Cerebellar nuclear complex (tissue), 1 donor: ENCODE measurements at regions not wholly inside any gene's neighbourhood (a gene's known extent, or its start where the extent isn't known, plus 50 kb on each side); places are given as distances from the start of the nearest gene placed in this dataset.
"Not testable (repeated sequence)": the region's sequence is repeated elsewhere in the genome, so short reads cannot be mapped to it uniquely, and the experiment has no call there.

Experiments used
- DNase-seq, 2 experiments: peaks; one replicate each; lab custom pipeline; 2025; lab: John Stamatoyannopoulos, UW

DNA sequence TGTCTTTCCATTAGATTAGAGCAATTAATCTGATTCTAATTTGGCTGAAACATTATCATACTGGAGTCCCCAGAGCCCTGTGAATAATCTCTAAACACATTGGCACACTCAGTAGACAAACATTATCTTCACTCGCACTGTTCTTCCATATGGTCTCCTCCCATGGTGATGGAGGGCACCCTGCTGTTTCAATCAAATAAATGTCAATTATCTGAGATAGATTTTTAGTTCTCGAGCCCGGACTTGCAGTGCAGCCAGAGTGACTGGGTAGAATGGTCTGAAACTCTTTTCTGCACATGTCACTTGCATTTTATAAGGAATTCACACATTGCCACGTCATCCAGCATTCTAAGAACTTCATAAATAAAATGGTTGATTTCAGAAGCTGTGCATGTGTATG, 90.6 kb upstream of the MAP3K7 start:
- DNase-seq, result no peak

DNA sequence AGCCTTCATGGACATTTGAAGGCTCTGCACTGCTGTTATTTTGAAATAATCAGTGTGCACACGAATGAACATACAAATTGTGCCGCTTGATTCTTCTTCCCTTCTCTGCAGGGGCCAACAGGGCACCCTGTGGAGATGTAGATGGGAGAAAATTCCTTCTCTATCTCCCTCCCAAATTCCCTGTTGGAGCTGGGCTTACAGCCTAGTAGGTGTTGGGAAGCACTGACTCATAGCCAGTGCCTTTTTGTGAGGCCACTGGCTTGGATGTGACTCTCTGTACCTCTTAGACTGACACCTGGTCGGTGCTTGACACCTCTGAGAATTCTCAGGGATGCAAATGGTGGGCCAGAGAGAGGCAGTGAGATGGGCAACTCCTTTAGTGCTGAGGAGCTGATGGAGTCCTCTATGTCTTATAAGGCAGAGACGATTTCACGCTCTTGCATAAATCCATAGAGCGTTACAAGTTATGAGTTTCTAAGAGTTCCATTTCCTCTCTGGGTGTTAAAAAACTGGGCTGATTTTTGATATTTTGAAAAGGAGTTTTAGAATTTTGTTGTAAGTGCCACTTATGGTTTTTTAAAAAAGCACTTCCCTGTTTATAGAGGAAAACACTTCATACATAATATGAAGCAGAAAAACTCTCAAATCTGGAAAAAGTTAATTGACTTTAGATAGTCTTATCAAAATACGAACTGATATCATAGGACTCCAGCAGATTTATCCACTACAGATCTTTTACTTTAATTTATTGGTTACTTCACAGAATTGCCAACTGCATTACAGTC, 89.8 kb upstream of the MAP3K7 start:
- no peak for DNase-seq

DNA sequence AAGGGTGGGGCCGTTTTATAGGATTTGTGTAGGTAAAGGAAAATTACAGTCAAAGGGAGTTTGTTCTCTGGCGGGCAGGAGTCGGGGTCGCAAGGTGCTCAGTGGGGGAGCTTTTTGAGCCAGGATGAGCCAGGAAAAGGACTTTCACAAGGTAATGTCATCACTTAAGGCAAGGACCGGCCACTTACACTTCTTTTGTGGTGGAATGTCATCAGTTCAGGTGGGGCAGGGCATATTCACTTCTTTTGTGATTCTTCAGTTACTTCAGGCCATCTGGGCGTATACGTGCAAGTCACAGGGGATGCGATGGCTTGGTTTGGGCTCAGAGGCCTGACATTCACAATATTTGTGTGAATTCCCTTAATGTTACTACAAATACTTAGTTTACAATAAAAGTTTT, 88.2 kb upstream of the MAP3K7 start:
- not testable (repeated sequence) for DNase-seq

DNA sequence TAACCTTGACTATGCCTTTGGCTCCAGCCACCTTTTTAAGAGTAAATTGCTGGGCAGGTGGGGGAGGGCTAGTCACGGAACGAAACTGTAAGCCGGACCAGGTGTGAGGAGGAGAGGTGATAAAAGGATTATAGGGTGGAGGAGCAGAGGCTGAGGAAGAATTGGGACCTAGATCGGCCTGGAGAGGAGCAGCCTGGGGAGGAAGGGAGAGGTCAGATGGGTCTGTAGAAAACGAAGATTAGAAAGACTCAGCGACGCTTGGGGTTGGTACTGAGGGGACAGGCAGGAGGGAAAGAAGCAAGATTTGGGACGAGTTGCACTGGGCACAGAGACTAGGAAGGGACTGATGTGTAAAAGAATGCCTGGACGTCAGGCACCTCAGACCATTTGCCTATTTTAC, 87.2 kb upstream of the MAP3K7 start:
- not testable (repeated sequence) for DNase-seq

DNA sequence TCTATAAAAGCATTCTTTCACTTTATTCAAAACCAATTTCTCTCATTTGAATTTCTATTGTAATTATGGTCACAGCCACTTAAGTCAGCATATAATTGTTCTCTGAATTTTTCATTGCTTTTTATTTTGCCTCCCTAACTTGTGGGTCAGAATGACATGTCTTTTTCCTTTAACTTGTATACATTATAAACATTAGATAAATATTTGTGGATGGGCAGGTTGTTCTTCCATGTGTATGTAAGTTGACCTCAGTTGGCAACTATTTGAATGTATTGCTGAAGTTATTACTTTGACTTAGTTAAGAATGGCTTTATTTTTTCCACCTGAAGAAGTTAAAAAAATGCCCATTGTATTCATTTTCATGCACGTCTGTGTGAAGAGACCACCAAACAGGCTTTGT, 83.0 kb upstream of the MAP3K7 start:
- DNase-seq, result no peak

DNA sequence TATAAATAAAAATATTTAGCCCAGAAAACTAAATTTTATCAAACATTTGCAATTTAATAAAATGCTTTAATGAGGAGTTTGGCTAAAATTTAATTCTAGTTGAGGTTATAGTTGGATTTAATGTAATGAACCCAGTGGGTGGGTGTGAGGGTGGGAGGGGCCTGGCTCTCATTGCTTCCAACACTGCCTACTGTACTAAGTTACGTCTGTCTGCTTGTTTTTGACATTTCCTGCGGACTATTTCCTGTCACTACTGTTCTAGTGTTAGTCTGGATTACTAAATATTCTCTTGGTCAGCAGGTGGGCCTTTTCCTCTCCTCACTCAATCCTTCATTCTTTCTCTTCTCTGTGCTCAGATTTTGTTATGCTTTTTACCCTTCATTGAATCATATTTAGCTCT, 82.5 kb upstream of the MAP3K7 start:
- no peak for DNase-seq

DNA sequence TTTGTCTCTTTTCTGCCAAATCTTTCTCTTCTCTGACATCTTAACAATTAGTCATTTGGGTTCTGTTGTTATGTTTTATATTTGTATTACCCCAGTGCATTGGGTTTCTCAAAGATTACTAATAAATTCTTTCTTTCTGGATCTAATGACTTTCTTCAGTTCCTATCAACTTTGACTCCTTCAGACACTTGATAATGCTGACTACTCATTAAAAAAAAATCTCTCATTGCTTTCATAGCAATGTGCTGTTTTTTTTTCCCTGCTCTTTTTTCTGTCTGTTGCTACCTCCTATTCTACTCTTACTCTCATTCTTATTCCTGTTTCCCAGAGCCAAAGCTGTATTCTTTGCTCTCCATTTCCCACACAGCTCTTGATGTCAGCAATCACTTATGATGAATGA, 81.3 kb upstream of the MAP3K7 start:
- no peak for DNase-seq

DNA sequence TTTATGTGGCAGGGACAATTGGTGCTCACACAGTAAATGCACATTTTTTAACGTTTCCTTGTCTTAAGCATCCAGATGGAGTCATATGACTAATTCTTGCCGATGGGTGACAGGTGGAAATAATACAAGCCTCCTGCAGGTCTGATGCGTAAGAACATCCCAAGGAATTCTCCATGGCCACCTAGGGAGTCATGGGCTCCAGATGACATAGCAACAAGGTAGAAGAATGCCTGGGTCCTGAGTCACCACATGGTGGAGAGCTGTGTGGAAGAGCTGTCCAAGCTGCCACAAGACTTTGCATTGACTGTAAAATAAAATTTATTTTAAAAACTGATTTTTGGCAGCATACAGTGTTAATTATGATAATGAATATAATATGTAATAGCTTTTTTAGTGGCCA, 77.0 kb upstream of the MAP3K7 start:
- DNase-seq, result no peak

DNA sequence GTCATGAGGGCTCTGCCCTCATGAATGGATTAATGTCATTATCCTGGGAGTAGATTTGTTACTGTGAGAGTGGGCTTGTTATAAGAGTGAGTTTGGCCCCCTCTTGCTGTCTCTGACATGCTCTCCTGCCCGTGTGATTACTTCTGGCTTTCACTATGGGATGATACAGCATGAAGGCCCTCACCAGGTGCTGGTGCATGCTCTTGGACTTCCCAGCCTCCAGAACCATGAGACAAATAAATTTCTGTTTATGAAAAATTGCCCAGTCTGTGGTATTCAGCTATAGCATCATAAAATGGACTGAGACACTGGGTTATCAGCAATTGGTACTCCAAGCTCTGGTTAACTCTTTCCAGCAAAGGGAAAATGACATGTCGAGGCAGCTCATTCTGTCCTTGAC, 76.2 kb upstream of the MAP3K7 start:
- DNase-seq, result no peak

DNA sequence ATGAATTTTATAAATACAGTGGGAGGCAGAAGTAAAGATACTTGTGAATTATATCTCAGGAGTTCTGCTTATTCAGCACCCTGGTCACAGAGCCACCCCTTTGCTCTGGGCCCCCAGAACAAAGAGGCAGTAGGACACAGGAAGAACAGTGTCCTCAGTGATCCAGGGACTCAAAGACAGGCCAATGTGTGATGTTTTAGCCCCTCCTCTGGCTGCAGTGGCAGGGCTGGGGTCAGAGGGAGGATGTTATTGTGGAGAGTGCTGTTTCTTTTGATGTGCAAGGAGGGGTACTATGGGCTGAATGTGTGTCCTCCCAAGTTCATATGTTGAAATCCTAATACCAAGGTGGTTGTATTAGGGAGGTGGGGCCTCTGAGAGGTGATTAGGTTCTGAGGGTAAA, 74.1 kb upstream of the MAP3K7 start:
- DNase-seq, result no peak

DNA sequence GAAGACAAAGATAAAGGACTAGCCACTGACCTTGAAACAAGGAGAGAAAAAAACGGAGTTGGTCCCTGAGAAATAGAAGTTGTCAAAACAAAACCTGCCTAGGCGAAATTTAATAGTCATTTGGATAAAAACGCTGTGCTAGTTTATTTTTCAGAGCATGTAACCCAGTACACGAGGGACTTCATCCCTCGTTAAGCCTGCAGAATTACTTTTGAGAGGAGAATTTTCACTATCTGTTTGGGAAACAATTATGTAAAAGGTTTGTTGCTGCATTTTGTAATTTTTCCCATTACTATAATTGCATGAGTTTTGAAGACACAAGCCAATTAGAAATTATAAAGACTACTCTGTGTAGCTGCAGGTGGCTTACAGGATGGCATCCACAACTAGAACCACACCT, 71.6 kb upstream of the MAP3K7 start:
- no peak for DNase-seq

DNA sequence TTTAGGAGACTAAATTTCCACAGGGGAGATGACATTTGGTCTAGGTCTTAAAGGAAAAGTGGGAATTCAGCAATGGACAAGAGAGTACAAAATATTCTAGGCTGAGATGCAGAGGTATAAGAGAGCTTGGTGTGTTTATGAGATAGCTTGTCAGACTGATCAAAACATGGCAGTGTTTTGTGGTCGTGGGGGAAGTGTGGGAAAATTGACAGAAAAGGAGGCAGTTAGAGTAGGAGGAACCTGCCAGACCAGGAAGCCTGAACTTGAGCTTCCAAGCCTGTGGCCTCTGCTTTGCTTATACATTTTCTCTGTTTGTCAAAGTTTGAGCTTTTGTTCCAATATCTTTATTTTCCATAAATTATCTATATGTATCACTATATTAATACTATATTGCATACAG, 69.5 kb upstream of the MAP3K7 start:
- DNase-seq, result no peak

DNA sequence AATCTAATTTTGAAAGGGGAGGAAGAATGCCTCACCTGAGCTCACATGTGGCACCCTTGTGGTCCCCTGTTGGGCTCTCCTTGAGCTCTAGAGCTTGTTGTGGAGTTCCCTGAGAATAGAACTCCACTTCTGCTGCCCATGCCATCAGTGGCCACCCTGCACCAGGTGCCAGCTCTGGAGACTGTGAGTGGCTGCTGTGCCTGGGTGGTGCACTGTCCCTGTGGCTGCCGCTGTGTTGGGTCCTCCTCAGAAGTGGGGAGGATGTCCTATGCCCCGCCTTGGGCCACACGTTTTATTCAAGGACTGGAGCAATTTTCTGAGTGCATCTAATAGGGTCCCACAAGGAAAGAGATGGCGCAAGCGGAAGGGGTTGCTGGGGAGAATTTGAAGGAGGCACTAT, 67.9 kb upstream of the MAP3K7 start:
- DNase-seq, result no peak

DNA sequence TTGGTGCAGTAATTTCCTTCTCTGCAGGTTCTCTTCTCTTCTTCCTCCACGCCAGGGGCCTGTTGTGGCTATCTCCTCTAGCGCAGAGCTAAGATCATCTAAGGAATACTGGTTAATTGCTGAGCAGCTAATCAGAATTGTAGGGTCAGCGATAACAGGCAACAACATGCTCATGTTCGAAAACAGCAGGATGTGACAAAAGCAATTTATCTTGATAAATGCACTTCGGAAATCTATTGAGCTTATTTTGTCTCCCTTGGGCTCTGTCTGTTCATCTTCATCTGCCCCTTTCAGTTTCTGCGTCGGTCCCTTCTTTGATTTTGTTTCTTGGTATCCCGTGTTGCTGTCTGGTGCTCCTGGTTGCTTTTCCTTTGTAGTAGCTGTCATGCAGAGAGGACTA, 67.3 kb upstream of the MAP3K7 start:
- DNase-seq, result no peak

DNA sequence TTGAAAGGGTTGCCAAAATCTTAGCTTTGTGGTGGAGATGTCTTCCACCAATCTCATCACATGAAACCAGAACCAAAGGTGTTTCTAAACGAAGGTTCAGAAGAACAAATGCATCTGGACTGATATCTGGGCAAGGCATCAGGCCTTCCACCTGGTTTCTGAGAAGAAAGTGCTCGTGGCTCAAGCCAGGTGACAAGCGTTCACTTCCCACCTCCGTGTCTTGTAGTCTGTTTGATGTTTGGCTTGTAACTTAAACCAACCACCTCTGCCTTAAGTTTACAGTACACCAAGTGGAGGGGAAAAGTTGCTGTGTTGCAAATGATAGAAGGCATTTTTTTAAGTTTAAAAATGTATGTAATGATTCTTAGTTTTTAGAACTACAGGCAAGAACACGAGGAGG, 66.9 kb upstream of the MAP3K7 start:
- no peak for DNase-seq

DNA sequence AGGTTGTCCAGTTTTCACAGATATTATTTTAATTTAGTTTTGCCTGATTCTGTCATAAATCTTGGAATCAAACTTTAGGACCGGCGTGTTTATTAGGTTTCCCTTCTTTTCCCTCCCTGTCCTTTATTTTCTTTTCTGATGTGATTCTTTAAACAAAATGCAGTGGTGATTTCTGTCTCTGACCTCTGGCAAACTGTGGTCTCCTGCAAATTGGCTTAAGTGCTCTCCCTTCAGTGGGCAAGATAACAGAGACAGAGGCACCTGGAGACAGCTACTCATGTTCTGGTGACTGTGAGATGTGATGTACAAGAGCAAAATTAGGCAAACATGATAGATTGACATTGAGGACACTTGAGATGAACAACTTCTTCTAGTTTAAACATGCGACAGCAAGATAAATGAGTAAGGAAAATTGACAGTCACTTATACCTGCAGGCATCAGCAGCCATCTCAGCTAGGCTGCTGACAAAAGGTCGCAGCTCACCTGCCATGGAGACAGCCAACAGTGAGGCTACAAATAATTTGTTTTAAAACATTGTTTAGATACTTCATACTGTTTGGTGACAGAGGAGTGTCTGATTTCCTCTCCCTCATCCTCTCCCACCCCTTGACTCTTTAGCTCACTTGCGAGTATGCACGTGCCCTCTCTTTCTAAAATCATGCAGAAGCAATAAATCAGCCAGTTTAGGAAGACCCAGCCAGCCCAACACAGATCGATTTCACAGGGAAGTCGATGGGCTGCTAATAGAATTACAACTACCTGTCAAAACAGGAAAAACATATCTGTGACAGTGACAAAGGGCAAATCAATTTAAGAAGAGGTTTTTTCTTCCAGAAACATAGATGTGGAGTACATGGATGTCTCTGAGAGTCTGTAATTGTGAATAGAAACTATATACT, 63.4 kb upstream of the MAP3K7 start:
- no peak for DNase-seq

DNA sequence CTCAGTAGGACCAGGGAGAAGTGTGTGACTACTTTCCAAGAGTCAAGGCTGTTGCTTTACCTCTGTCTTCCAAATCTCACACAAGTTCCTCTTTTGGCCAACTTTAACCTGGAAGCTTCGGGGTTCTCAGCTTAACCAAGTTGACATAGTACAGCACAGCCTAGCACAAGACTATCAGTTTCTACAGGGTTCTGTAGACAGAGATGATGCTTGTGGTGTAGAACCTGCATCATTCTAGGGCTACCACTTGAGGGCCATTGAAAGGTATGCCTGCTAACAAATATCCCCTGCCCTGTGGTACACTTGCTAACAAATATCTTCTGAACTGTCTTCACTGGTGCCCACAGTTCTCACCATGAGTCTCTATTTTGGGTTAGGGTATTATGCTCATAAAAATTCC, 62.0 kb upstream of the MAP3K7 start:
- no peak for DNase-seq

DNA sequence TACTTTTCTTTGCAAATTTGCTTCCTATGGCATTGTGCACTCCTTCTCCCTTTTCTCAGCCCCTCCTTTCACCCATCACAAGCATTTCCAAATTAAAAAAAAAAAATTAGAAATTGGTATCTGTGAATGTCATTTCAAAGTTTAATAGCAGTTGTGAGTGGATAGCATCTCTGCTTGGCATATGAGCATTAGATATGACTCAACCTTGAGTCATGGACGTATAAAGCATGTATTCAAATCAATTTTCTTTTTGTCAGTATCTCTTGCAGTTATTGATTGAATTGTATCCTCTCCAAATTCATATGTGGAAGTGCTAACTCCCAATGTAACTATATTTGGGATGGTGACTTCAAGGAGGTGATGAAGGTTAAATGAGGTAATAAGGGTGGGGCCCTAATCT, 60.1 kb upstream of the MAP3K7 start:
- no peak for DNase-seq

DNA sequence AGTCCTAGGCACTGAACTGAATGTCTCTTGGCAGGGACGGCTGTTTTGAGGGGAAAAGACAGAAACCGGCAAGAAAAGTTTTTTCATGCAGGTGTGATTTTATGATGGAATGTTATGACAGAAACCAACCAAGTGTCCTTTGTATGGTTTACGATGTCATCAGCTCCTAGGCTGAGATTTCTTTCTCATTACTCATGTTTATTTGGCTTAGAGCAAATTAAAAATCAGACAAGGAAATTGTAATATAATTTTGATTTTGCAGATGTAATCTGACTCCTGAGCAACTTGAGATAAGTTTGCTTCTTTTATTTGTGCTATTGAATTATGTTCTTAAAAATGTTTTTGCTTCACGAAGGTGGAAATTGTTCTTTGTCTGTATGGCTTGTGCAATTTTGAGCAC, 58.8 kb upstream of the MAP3K7 start:
- DNase-seq, result no peak

DNA sequence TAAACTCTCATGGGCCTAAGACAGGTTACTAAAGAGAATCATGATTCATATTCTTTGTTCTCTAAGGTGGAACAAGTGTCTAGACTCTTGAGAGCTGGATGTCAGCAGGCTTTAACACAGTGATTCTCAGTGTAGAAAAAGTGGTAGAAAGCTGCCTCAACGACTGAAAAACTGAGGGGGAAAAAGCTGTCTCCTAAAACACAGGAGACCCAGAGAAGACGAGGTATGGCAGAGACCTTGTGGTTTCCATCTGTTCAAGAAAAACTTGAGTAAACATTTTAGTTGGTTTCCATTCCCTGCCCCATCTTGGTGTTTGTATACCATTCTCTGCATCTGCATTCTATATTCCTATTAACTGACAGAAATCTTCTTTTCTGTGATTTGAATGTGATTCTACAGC, 57.6 kb upstream of the MAP3K7 start:
- DNase-seq, result no peak

DNA sequence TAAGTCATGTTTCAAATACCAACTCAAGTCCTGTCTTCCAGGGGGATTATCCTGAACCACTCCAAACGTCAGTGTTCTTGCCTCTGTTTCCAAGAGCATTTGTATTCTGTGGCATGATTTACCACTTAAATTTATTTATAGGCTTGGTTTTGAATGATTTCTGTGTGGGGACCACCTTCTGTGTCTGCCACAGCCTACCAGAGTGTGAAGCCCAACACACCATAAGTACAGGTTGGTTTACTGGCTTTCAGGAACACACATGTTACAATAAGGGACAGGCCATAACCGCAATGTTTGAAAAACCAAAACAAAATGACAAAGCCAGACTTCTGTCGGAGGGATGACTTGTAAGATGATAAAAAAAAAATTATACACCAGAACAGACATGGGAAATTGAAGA, 56.5 kb upstream of the MAP3K7 start:
- DNase-seq, result no peak

DNA sequence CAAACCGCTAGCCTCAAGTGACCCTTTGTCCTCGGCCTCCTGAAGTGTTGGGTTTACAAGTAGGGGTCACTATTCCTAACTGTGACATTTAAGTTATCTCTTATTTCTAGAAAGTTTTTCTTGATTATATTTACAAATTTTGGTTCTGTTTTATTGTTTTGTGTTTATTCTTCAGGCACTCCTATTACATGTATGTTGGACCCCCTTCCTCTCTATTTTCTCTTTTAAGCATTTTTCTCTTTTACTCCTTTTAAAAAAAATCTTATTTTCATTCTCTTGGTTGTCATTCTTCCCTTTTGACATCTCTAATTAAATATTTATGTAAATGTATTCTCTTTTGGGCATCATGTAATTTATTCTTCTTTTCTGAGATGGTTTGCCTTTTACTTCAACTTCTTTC, 50.4 kb upstream of the MAP3K7 start:
- no peak for DNase-seq
